H1 (cell line): ENCODE measurements at regions not wholly inside any gene's neighbourhood (a gene's known extent, or its start where the extent isn't known, plus 50 kb on each side); places are given as distances from the start of the nearest gene placed in this dataset.

Experiments
- CTCF ChIA-PET: fragments of 300-600 bp; sonication (Branson Sonifier 250); formaldehyde crosslinking; loops from one replicate; lab custom pipeline; 2021; ENCODE audit not compliant: partially characterized antibody; lab: Charles Lee
- POLR2A ChIA-PET: fragments of 300-600 bp; sonication (Branson Sonifier 250); formaldehyde crosslinking; loops from one replicate; lab custom pipeline; 2021; ENCODE audit warnings: inconsistent platforms; ENCODE audit not compliant: partially characterized antibody; lab: Charles Lee
- DNase-seq, 2 experiments: peaks; one replicate each; pipeline versions ENCODE4 v3.0.0 to v3.0.0-alpha.2; 2010 to 2022; ENCODE audit warnings: low spot score in 2 of 2, low read depth in 1 of 2, mixed read lengths in 1 of 2
- FAIRE-seq: peaks from 2 replicates; lab custom pipeline; 2011; peaks lifted over from hg19 to GRCh38; lab: Jason Lieb, UNC
- H2AFZ ChIP-seq: 2 replicates; pipeline ENCODE4 v1.8.1; 2012; ENCODE audit warnings: low read length, inconsistent platforms
- H2AK5ac ChIP-seq: 2 replicates; pipeline ENCODE4 v1.6.1; 2013; ENCODE audit warnings: low read depth, low read length
- H2BK120ac ChIP-seq: replicated peaks from 2 replicates; pipeline ENCODE3; 2013; ENCODE audit warnings: low read depth, low read length, inconsistent platforms
- H2BK12ac ChIP-seq: 2 replicates; pipeline ENCODE4 v1.6.1; 2013; ENCODE audit warnings: low read depth, low read length
- H2BK15ac ChIP-seq: 2 replicates; pipeline ENCODE4 v1.6.1; 2013; ENCODE audit warnings: low read length
- H2BK20ac ChIP-seq: 2 replicates; pipeline ENCODE4 v1.6.1; 2013; ENCODE audit warnings: low read length
- H2BK5ac ChIP-seq: 2 replicates; pipeline ENCODE4 v1.6.1; 2013; ENCODE audit warnings: low read depth, low read length
- H3K14ac ChIP-seq: 2 replicates; pipeline ENCODE4 v1.6.1; 2013; ENCODE audit warnings: inconsistent platforms; ENCODE audit not compliant: insufficient read length
- H3K18ac ChIP-seq: 2 replicates; pipeline ENCODE4 v1.6.1; 2013; ENCODE audit warnings: low read length; ENCODE audit errors: extremely low read depth
- H3K23ac ChIP-seq: 2 replicates; pipeline ENCODE4 v1.6.1; 2013; ENCODE audit warnings: inconsistent platforms; ENCODE audit not compliant: insufficient read length
- H3K23me2 ChIP-seq: 2 replicates; pipeline ENCODE4 v1.6.1; 2013; ENCODE audit warnings: low read depth, low read length
- H3K27ac ChIP-seq: 2 replicates; pipeline ENCODE4 v1.6.1; 2011; ENCODE audit warnings: low read depth, low read length, inconsistent platforms
- H3K27me3 ChIP-seq, 4 experiments: replicated peaks in 1 of 4; 1 replicate in 1 of 4; 2 replicates in 3 of 4; pipeline versions ENCODE4 v1.6.1 to v1.8.1; 2011 to 2013; ENCODE audit warnings: low read length in 3 of 4, mild to moderate bottlenecking in 3 of 4, inconsistent platforms in 2 of 4, mixed read lengths in 2 of 4, moderate library complexity in 1 of 4; ENCODE audit not compliant: control insufficient read depth in 3 of 4, insufficient read depth in 3 of 4; ENCODE audit errors: extremely low read depth in 1 of 4
- H3K36me3 ChIP-seq, 4 experiments: 2 replicates each; pipeline versions ENCODE4 v1.6.1 to v1.8.1; 2011 to 2013; ENCODE audit warnings: mild to moderate bottlenecking in 4 of 4, low read length in 3 of 4, moderate library complexity in 2 of 4, control low read depth in 1 of 4, inconsistent platforms in 1 of 4; ENCODE audit not compliant: insufficient read depth in 4 of 4, control insufficient read depth in 2 of 4
- H3K4ac ChIP-seq: replicated peaks from 2 replicates; pipeline ENCODE3; 2013; ENCODE audit warnings: low read length, low read depth, mixed read lengths, inconsistent platforms; ENCODE audit not compliant: insufficient read length
- H3K4me1 ChIP-seq, 4 experiments: replicated peaks in 1 of 4; 1 replicate in 1 of 4; 2 replicates in 3 of 4; pipeline versions ENCODE4 v1.6.1 to v1.8.1; 2011 to 2013; ENCODE audit warnings: low read length in 3 of 4, inconsistent platforms in 2 of 4, mixed read lengths in 1 of 4; ENCODE audit not compliant: insufficient read depth in 4 of 4, control insufficient read depth in 3 of 4
- H3K4me2 ChIP-seq, 2 experiments: 2 replicates each; pipeline versions ENCODE4 v1.6.1 to v1.8.1; 2011 to 2013; ENCODE audit warnings: low read depth in 2 of 2, low read length in 2 of 2, control low read depth in 1 of 2, inconsistent platforms in 1 of 2, mild to moderate bottlenecking in 1 of 2; ENCODE audit not compliant: insufficient read depth in 1 of 2
- H3K4me3 ChIP-seq, 4 experiments: fragments of 200-600, 300-600 bp in 1 of 4; sonication (generic), shearing (Covaris generic), sonication (Bioruptor Twin) in 1 of 4; 2 replicates each; pipeline versions ENCODE4 v1.5.1 to v1.8.1; 2011 to 2016; ENCODE audit warnings: low read length in 4 of 4, low read depth in 3 of 4, control low read depth in 2 of 4, inconsistent platforms in 2 of 4, mild to moderate bottlenecking in 2 of 4, mixed read lengths in 1 of 4, moderate library complexity in 1 of 4; ENCODE audit not compliant: insufficient read depth in 2 of 4; ENCODE audit errors: extremely low read depth in 1 of 4
- H3K56ac ChIP-seq: replicated peaks from 2 replicates; pipeline ENCODE3; 2013; ENCODE audit warnings: low read depth, mild to moderate bottlenecking, mixed read lengths, low read length, inconsistent platforms; ENCODE audit not compliant: insufficient read length
- H3K79me1 ChIP-seq: 2 replicates; pipeline ENCODE4 v1.6.1; 2013; ENCODE audit warnings: low read depth, low read length, control low read depth
- H3K79me2 ChIP-seq, 2 experiments: 2 replicates each; pipeline versions ENCODE4 v1.6.1 to v1.8.1; 2012 to 2013; ENCODE audit warnings: low read length in 2 of 2, mild to moderate bottlenecking in 2 of 2, inconsistent platforms in 1 of 2; ENCODE audit not compliant: insufficient read depth in 2 of 2, control insufficient read depth in 1 of 2
- H3K9ac ChIP-seq, 4 experiments: replicated peaks in 1 of 4; 1 replicate in 1 of 4; 2 replicates in 3 of 4; pipeline versions ENCODE4 v1.6.1 to v1.8.1; 2011 to 2013; ENCODE audit warnings: low read depth in 3 of 4, low read length in 3 of 4, control low read depth in 2 of 4, mild to moderate bottlenecking in 2 of 4, moderate library complexity in 2 of 4, inconsistent platforms in 1 of 4; ENCODE audit errors: extremely low read depth in 1 of 4
- H3K9me3 ChIP-seq, 2 experiments: 2 replicates each; pipeline versions ENCODE4 v1.6.1 to v1.8.1; 2012 to 2013; ENCODE audit warnings: mild to moderate bottlenecking in 2 of 2, moderate library complexity in 2 of 2, control low read depth in 1 of 2, inconsistent platforms in 1 of 2, low read depth in 1 of 2, low read length in 1 of 2, mixed read lengths in 1 of 2; ENCODE audit not compliant: insufficient read depth in 2 of 2
- H4K20me1 ChIP-seq, 2 experiments: replicated peaks in 1 of 2; 2 replicates each; pipeline versions ENCODE3 to v1.8.1; 2011 to 2013; ENCODE audit warnings: inconsistent platforms in 2 of 2, low read length in 2 of 2, mild to moderate bottlenecking in 1 of 2; ENCODE audit not compliant: insufficient read depth in 2 of 2, control insufficient read depth in 1 of 2
- H4K5ac ChIP-seq: 2 replicates; pipeline ENCODE4 v1.6.1; 2013; ENCODE audit warnings: low read length, low read depth, mixed read lengths, inconsistent platforms; ENCODE audit not compliant: insufficient read length
- H4K8ac ChIP-seq: 2 replicates; pipeline ENCODE4 v1.8.0; 2013; ENCODE audit warnings: mild to moderate bottlenecking, moderate library complexity, low read length, inconsistent platforms; ENCODE audit not compliant: insufficient read depth; ENCODE audit errors: extremely low read depth
- H4K91ac ChIP-seq: replicated peaks from 2 replicates; pipeline ENCODE3; 2013; ENCODE audit warnings: low read length, mixed read lengths, inconsistent platforms; ENCODE audit not compliant: insufficient read length
- YY1 ChIP-seq: IDR thresholded peaks from 2 replicates; pipeline ENCODE4 v1.6.1; 2011; ENCODE audit warnings: low read depth, mild to moderate bottlenecking, low read length
- ZNF274 ChIP-seq: IDR thresholded peaks from 2 replicates; pipeline ENCODE4 v1.7.0; 2012; ENCODE audit warnings: low read length, borderline replicate concordance; ENCODE audit errors: extremely low read depth

GRCh38 chr6:44575644-44576043 is 188.1 kb downstream of the CDC5L start:
- DNase-seq (no peak), FAIRE-seq (no peak)
- Histone ChIP-seq H2AK5ac (no peak overlapping the region), H3K9me3 (no peaks in the 10 kb centered on the region), H4K91ac (no peak overlapping the region), H2BK12ac (no peak overlapping the region), H3K4me1 (no peaks in the 10 kb centered on the region), H3K4ac (no peak overlapping the region), H4K5ac (no peak overlapping the region), H2BK5ac (no peak overlapping the region), H3K79me2 (no peaks in the 10 kb centered on the region), H3K23me2 (no peaks in the 10 kb centered on the region), H2AFZ (no peak overlapping the region), H2BK15ac (no peak overlapping the region), H3K4me2 (no peak overlapping the region), H4K8ac (no peak overlapping the region), H3K14ac (no peak overlapping the region), H2BK120ac (no peak overlapping the region), H3K9ac (no peak overlapping the region), H3K56ac (no peak overlapping the region), H3K18ac (no peak overlapping the region), H3K79me1 (no peaks in the 10 kb centered on the region), H3K27ac (no peak overlapping the region), H3K27me3 (no peaks in the 10 kb centered on the region), H3K4me3 (no peak overlapping the region), H2BK20ac (no peak overlapping the region), H4K20me1 (no peaks in the 10 kb centered on the region), H3K23ac (no peak overlapping the region), H3K36me3 (no peaks in the 10 kb centered on the region)
- ChIA-PET POLR2A (no interaction called here), CTCF (interaction anchor here (3.5 kb wide), 1 partner anchor 100 kb away, joined by 11 read pairs; no protein-coding TSS in a partner anchor)
- TF ChIP-seq YY1 (no peak), ZNF274 (no peak)
